ENCODE measurements at regions not wholly inside any gene's neighbourhood (a gene's known extent, or its start where the extent isn't known, plus 50 kb on each side); places are given as distances from the start of the nearest gene placed in this dataset.

GRCh38 chr1:194710671-194711070, 1524.3 kb upstream of the B3GALT2 start:
- TF ChIP-seq EP300 (IDR thresholded peaks at IDR 0.05) (no peak), CTCF (IDR thresholded peaks at IDR 0.05) (no peak)
